Ishikawa (cell line): ENCODE measurements at regions not wholly inside any gene's neighbourhood (a gene's known extent, or its start where the extent isn't known, plus 50 kb on each side); places are given as distances from the start of the nearest gene placed in this dataset.

Experiments
- CREB1 ChIP-seq: IDR thresholded peaks from 2 replicates; pipeline ENCODE4 v1.6.1; 2012; ENCODE audit warnings: low read depth
- EGR1 ChIP-seq: IDR thresholded peaks from 2 replicates; pipeline ENCODE4 v1.6.1; 2012
- EP300 ChIP-seq: IDR thresholded peaks from 2 replicates; pipeline ENCODE4 v1.6.1; 2012; ENCODE audit warnings: borderline replicate concordance
- FOXM1 ChIP-seq: IDR thresholded peaks from 2 replicates; pipeline ENCODE4 v1.6.1; 2012; ENCODE audit warnings: low read depth, borderline replicate concordance
- RAD21 ChIP-seq: IDR thresholded peaks from 2 replicates; pipeline ENCODE4 v1.6.1; 2012; ENCODE audit warnings: low read depth
- TAF1 ChIP-seq: IDR thresholded peaks from 2 replicates; pipeline ENCODE4 v1.6.1; 2012; ENCODE audit warnings: low read depth, mild to moderate bottlenecking
- TEAD4 ChIP-seq: IDR thresholded peaks from 2 replicates; pipeline ENCODE4 v1.6.1; 2012
- YY1 ChIP-seq: IDR thresholded peaks from 2 replicates; pipeline ENCODE4 v1.6.1; 2012; ENCODE audit warnings: low read depth
- TF ChIP-seq, protein P1 (sequence below): IDR thresholded peaks from 2 replicates; pipeline ENCODE4 v1.6.1; 2012
- TF ChIP-seq, protein P2 (sequence below): IDR thresholded peaks from 2 replicates; pipeline ENCODE4 v1.6.1; 2012; ENCODE audit warnings: low read depth, mild to moderate bottlenecking
- TF ChIP-seq, protein P3 (sequence below): IDR thresholded peaks from 2 replicates; pipeline ENCODE4 v1.6.1; 2012

DNA sequence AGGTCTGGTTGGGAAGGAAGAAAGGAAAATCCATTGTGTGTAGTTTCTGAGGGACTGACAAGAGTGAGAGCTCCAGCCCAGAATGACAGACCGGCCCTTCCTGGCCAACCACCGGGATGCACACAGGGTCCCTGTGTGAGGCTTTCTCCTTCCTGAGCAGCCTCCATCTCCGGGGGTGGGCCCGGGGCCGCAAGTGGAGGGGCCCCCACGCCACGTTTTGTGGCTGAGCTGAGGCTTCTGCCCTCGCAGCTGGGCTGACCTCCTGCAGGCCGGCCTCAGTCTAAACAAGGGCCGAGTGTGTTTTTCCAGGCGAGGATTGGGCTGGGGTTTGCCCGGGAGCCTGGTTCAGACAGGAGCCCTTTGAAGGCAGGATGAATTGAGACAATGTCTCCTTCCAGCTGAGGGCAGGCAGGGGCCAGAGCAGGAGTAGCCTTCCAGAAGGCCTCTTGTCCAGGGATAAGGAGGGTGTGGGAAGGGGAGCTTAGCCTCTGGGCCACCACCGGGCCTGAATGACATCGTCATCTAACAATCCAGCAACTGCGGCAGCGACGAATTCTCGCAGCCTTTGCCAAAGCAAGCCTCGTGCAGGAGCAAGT lies 96.5 kb upstream of the NCOR2 start:
- TF ChIP-seq, protein P1, sequence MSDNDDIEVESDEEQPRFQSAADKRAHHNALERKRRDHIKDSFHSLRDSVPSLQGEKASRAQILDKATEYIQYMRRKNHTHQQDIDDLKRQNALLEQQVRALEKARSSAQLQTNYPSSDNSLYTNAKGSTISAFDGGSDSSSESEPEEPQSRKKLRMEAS, result no peak
- no peak for TF ChIP-seq CREB1
- TF ChIP-seq, protein P2, sequence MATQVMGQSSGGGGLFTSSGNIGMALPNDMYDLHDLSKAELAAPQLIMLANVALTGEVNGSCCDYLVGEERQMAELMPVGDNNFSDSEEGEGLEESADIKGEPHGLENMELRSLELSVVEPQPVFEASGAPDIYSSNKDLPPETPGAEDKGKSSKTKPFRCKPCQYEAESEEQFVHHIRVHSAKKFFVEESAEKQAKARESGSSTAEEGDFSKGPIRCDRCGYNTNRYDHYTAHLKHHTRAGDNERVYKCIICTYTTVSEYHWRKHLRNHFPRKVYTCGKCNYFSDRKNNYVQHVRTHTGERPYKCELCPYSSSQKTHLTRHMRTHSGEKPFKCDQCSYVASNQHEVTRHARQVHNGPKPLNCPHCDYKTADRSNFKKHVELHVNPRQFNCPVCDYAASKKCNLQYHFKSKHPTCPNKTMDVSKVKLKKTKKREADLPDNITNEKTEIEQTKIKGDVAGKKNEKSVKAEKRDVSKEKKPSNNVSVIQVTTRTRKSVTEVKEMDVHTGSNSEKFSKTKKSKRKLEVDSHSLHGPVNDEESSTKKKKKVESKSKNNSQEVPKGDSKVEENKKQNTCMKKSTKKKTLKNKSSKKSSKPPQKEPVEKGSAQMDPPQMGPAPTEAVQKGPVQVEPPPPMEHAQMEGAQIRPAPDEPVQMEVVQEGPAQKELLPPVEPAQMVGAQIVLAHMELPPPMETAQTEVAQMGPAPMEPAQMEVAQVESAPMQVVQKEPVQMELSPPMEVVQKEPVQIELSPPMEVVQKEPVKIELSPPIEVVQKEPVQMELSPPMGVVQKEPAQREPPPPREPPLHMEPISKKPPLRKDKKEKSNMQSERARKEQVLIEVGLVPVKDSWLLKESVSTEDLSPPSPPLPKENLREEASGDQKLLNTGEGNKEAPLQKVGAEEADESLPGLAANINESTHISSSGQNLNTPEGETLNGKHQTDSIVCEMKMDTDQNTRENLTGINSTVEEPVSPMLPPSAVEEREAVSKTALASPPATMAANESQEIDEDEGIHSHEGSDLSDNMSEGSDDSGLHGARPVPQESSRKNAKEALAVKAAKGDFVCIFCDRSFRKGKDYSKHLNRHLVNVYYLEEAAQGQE, result no peak
- no peak for TF ChIP-seq TAF1
- TF ChIP-seq EP300, result no peak
- TF ChIP-seq FOXM1, result no peak
- TF ChIP-seq EGR1, result no peak
- no peak for TF ChIP-seq YY1
- TF ChIP-seq, protein P3, sequence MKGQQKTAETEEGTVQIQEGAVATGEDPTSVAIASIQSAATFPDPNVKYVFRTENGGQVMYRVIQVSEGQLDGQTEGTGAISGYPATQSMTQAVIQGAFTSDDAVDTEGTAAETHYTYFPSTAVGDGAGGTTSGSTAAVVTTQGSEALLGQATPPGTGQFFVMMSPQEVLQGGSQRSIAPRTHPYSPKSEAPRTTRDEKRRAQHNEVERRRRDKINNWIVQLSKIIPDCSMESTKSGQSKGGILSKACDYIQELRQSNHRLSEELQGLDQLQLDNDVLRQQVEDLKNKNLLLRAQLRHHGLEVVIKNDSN, result no peak
- TF ChIP-seq TEAD4, result no peak
- no peak for TF ChIP-seq RAD21
